ENCODE measurements at regions not wholly inside any gene's neighbourhood (a gene's known extent, or its start where the extent isn't known, plus 50 kb on each side); places are given as distances from the start of the nearest gene placed in this dataset.

DNA sequence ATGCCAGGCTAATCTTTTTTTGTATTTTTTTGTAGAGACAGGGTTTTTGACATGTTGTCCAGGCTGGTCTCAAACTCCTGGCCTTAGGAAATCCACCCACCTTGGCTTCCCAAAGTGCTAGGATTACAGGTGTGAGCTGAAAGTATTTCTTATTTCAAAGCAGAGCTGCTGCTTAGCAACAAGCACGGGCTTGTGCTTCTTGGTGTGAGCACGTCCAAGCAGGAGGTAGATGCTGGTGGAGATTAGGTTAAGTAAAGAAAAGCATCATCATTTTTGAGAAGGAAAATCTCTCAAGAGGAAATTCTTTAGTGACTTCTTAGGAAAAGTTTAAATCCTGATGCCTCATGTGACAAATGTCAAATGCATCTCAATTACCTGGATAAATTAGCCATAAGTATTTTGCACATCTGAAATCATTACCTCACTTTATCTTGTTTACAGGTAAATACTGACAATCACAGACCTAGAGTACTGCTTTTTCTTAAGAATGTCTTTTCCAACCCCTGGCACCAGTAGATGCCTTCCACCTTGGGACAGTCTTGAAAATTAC, 431.8 kb upstream of the FZD8 start:
- no peaks in the 10 kb centered on the region for H3K27me3 ChIP-seq
- no peak for DNase-seq (ENCODE audit: low read depth in 1 of 2, low spot score in 1 of 2)
- TF ChIP-seq, protein P1, sequence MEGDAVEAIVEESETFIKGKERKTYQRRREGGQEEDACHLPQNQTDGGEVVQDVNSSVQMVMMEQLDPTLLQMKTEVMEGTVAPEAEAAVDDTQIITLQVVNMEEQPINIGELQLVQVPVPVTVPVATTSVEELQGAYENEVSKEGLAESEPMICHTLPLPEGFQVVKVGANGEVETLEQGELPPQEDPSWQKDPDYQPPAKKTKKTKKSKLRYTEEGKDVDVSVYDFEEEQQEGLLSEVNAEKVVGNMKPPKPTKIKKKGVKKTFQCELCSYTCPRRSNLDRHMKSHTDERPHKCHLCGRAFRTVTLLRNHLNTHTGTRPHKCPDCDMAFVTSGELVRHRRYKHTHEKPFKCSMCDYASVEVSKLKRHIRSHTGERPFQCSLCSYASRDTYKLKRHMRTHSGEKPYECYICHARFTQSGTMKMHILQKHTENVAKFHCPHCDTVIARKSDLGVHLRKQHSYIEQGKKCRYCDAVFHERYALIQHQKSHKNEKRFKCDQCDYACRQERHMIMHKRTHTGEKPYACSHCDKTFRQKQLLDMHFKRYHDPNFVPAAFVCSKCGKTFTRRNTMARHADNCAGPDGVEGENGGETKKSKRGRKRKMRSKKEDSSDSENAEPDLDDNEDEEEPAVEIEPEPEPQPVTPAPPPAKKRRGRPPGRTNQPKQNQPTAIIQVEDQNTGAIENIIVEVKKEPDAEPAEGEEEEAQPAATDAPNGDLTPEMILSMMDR (IDR thresholded peaks at IDR 0.05; ENCODE audit: low read depth, low read length), result no peak
- H3K9me3 ChIP-seq (ENCODE audit: low read depth), result no peaks in the 10 kb centered on the region
- no peak overlapping the region for H3K4me3 ChIP-seq
- no peaks in the 10 kb centered on the region for H3K4me1 ChIP-seq (ENCODE audit: low read depth)
- no peak overlapping the region for H3K27ac ChIP-seq
- no peaks in the 10 kb centered on the region for H3K36me3 ChIP-seq

DNA sequence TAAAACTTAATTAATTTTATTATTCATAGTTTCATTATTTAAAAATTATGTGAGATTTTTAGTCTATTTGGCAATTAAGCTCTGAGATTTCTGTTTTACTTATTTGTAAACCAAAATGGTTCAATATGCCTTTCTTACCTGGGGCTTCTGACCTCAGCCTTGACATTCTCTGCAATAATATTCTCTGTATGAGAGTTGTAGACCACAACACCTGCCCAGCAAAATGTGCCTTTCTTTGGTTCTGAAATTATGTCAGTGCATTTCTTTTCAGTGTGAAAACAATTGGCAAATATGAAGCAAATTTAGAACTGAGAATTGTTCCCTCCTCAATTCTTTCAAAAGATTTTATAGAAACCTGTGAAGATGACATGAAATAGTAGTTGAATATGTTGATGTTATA, 426.4 kb upstream of the FZD8 start:
- no peaks in the 10 kb centered on the region for H3K4me1 ChIP-seq (ENCODE audit: low read depth)
- no peak for DNase-seq (ENCODE audit: low read depth in 1 of 2, low spot score in 1 of 2)
- H3K27ac ChIP-seq, result no peak overlapping the region
- H3K27me3 ChIP-seq, result no peaks in the 10 kb centered on the region
- H3K4me3 ChIP-seq, result no peak overlapping the region
- no peaks in the 10 kb centered on the region for H3K9me3 ChIP-seq (ENCODE audit: low read depth)
- TF ChIP-seq, protein P1 (IDR thresholded peaks at IDR 0.05; ENCODE audit: low read depth, low read length), result no peak
- H3K36me3 ChIP-seq, result no peaks in the 10 kb centered on the region

DNA sequence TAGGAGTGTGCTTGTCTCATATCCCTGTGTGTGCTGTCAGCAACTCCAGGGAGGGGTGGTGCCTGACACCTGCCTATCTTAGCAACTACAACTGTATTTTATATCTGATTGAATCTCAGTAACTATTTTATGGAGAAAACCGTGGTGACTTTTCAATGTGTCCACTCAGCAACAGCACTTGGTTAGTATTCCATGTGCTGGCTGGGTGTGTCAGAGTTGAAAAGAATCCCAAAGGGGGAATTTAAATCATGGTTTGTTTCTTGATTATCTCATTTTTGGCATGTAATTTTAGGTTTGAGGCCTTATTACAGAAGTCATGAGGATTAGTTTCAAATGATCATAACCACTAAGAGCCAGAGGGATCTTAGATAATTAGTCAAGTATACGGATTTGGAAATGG, 425.7 kb upstream of the FZD8 start:
- H3K4me1 ChIP-seq (ENCODE audit: low read depth), result no peaks in the 10 kb centered on the region
- no peaks in the 10 kb centered on the region for H3K9me3 ChIP-seq (ENCODE audit: low read depth)
- H3K27me3 ChIP-seq, result no peaks in the 10 kb centered on the region
- no peaks in the 10 kb centered on the region for H3K36me3 ChIP-seq
- TF ChIP-seq, protein P1 (IDR thresholded peaks at IDR 0.05; ENCODE audit: low read depth, low read length), result no peak
- no peak overlapping the region for H3K27ac ChIP-seq
- H3K4me3 ChIP-seq, result no peak overlapping the region
- no peak for DNase-seq (ENCODE audit: low read depth in 1 of 2, low spot score in 1 of 2)

DNA sequence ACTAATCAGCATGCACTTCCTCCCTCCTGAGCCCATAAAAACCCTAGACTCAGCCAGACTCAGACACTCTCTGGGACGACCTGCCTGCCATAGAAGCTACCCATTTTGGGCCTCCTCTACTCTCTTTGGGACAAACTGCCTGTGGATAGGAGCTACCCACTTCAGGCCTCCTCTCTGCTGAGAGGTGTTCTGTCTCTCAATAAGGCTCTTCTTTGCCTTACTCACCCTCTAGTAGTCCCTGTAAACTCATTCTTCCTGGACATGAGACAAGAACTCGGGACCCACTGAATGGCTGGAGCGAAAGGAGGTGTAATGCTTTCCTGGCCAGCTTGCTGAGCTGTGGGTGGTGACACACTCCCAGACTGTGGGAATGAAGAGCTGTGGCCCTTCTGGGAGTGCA, 424.8 kb upstream of the FZD8 start:
- H3K27me3 ChIP-seq, result no peaks in the 10 kb centered on the region

DNA sequence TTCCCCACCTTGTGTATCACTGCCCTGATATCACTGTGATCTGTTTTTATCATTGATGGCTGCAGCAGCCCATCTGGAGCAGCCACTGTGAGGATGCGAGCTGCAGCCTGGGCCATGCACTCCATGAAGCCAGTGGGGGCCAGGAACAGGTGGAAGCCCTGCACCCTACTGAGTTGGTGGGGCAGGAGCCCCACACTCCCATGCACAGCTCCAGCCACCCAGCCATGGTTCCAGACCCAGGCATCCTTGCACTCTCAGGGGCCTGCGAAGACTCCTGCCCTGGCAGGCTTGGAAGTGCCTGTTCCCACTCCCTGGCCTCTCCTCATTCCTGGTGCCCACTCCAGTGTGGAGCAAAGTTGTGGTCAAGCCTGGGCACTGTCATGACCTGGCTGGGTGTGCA, 424.0 kb upstream of the FZD8 start:
- Histone ChIP-seq H3K27me3 (no peaks in the 10 kb centered on the region), H3K27ac (no peak overlapping the region), H3K36me3 (no peaks in the 10 kb centered on the region), H3K9me3 (ENCODE audit: low read depth) (no peaks in the 10 kb centered on the region), H3K4me3 (no peak overlapping the region), H3K4me1 (ENCODE audit: low read depth) (no peaks in the 10 kb centered on the region)
- no peak for DNase-seq (ENCODE audit: low read depth in 1 of 2, low spot score in 1 of 2)
- TF ChIP-seq, protein P1 (IDR thresholded peaks at IDR 0.05; ENCODE audit: low read depth, low read length), result no peak

More for the DNA sequence above, 424.8 kb upstream of the FZD8 start:
- no peaks in the 10 kb centered on the region for H3K36me3 ChIP-seq
- DNase-seq (ENCODE audit: low read depth in 1 of 2, low spot score in 1 of 2), result no peak
- no peak overlapping the region for H3K4me3 ChIP-seq
- H3K4me1 ChIP-seq (ENCODE audit: low read depth), result no peaks in the 10 kb centered on the region
- TF ChIP-seq, protein P1 (IDR thresholded peaks at IDR 0.05; ENCODE audit: low read depth, low read length), result no peak
- no peak overlapping the region for H3K27ac ChIP-seq
- H3K9me3 ChIP-seq (ENCODE audit: low read depth), result no peaks in the 10 kb centered on the region

DNA sequence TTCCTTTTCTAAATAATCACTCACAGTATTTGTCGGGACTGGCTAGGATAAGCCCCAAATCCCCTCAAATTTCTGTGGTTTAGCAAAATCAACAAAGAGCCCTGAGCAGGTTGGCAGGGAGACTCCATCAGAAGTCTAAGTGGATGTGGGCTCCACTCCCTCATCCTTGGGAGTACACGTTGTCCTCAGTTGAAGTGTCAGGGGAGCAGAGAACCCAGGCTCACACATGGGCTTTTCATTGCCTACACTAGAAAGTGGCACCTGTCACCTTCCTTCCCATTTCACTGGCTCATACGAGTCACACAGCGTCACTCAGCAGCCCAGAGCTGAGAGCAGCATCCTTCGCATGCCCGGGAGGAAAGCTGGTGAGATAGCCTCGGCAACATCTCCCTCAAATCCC, 421.3 kb upstream of the FZD8 start:
- DNase-seq (ENCODE audit: low read depth in 1 of 2, low spot score in 1 of 2), result no peak
- no peaks in the 10 kb centered on the region for H3K9me3 ChIP-seq (ENCODE audit: low read depth)
- no peak overlapping the region for H3K27ac ChIP-seq
- TF ChIP-seq, protein P1 (IDR thresholded peaks at IDR 0.05; ENCODE audit: low read depth, low read length), result no peak
- H3K36me3 ChIP-seq, result no peaks in the 10 kb centered on the region
- peaks cover 11% of the 10 kb centered on the region for H3K4me1 ChIP-seq (ENCODE audit: low read depth)
- H3K4me3 ChIP-seq, result no peak overlapping the region
- H3K27me3 ChIP-seq, result no peaks in the 10 kb centered on the region
